ENCODE measurements at regions not wholly inside any gene's neighbourhood (a gene's known extent, or its start where the extent isn't known, plus 50 kb on each side); places are given as distances from the start of the nearest gene placed in this dataset.

- TF ChIP-seq CTCF (IDR thresholded peaks at IDR 0.05; ENCODE audit: low read depth, low read length, missing control alignments): no peak
- DNase-seq (ENCODE audit: extremely low read depth, low read depth): no peak
- H3K4me3 ChIP-seq (replicated peaks; ENCODE audit: low read depth, low read length): no peak overlapping the region
Observed at GRCh38 chr12:93085383-93086287, 156.5 kb upstream of the EEA1 start.

- H3K4me3 ChIP-seq (replicated peaks; ENCODE audit: low read depth, low read length): no peak overlapping the region
- no peak for TF ChIP-seq CTCF (IDR thresholded peaks at IDR 0.05; ENCODE audit: low read depth, low read length, missing control alignments)
- no peak for DNase-seq (ENCODE audit: extremely low read depth, low read depth)
Observed at GRCh38 chr12:93086288-93086727, 157.2 kb upstream of the EEA1 start.

- H3K4me3 ChIP-seq (replicated peaks; ENCODE audit: low read depth, low read length): no peak overlapping the region
- TF ChIP-seq CTCF (IDR thresholded peaks at IDR 0.05; ENCODE audit: low read depth, low read length, missing control alignments): no peak
- DNase-seq (ENCODE audit: extremely low read depth, low read depth): no peak
Observed at GRCh38 chr12:93087840-93088610, 158.9 kb upstream of the EEA1 start.

- no peak overlapping the region for H3K4me3 ChIP-seq (replicated peaks; ENCODE audit: low read depth, low read length)
- no peak for TF ChIP-seq CTCF (IDR thresholded peaks at IDR 0.05; ENCODE audit: low read depth, low read length, missing control alignments)
- peak; percentile 75 for DNase-seq (ENCODE audit: extremely low read depth, low read depth)
Observed at GRCh38 chr12:93089805-93090569, 160.9 kb upstream of the EEA1 start.

GRCh38 chr12:93090731-93091172, 161.7 kb upstream of the EEA1 start:
- no peak for TF ChIP-seq CTCF (IDR thresholded peaks at IDR 0.05; ENCODE audit: low read depth, low read length, missing control alignments)
- no peak overlapping the region for H3K4me3 ChIP-seq (replicated peaks; ENCODE audit: low read depth, low read length)
- DNase-seq (ENCODE audit: extremely low read depth, low read depth): peak; percentile 33

- TF ChIP-seq CTCF (IDR thresholded peaks at IDR 0.05; ENCODE audit: low read depth, low read length, missing control alignments): no peak
- H3K4me3 ChIP-seq (replicated peaks; ENCODE audit: low read depth, low read length): no peak overlapping the region
- no peak for DNase-seq (ENCODE audit: extremely low read depth, low read depth)
Observed at GRCh38 chr12:93091886-93092648, 163.0 kb upstream of the EEA1 start.

Data from HFF-Myc (cell line).